Endodermal cell (in vitro differentiated cells): ENCODE measurements at regions not wholly inside any gene's neighbourhood (a gene's known extent, or its start where the extent isn't known, plus 50 kb on each side); places are given as distances from the start of the nearest gene placed in this dataset.

Experiments
- DNase-seq: peaks from one replicate; pipeline ENCODE4 v3.0.0-alpha.2; 2017
- H3K27ac ChIP-seq: 2 replicates; pipeline ENCODE4 v1.5.1; 2013; ENCODE audit warnings: mild to moderate bottlenecking, low read depth, low read length, moderate library complexity
- H3K27me3 ChIP-seq: 2 replicates; pipeline ENCODE4 v1.6.1; 2013; ENCODE audit warnings: mild to moderate bottlenecking, low read length, moderate library complexity; ENCODE audit not compliant: insufficient read depth, control insufficient read depth, poor library complexity, severe bottlenecking
- H3K36me3 ChIP-seq: 2 replicates; pipeline ENCODE4 v1.7.0; 2013; ENCODE audit warnings: mild to moderate bottlenecking, low read length, moderate library complexity; ENCODE audit not compliant: control insufficient read depth, insufficient read depth
- H3K4me1 ChIP-seq: one replicate; pipeline ENCODE4 v1.7.0; 2013; ENCODE audit warnings: low read length; ENCODE audit not compliant: control insufficient read depth, insufficient read depth
- H3K4me3 ChIP-seq: 2 replicates; pipeline ENCODE4 v1.5.1; 2013; ENCODE audit warnings: mild to moderate bottlenecking, low read length, moderate library complexity
- H3K9ac ChIP-seq: 2 replicates; pipeline ENCODE4 v1.6.1; 2013; ENCODE audit warnings: mild to moderate bottlenecking, low read length, moderate library complexity; ENCODE audit not compliant: poor library complexity, severe bottlenecking; ENCODE audit errors: extremely low read depth
- H3K9me3 ChIP-seq: 2 replicates; pipeline ENCODE4 v1.6.1; 2013; ENCODE audit warnings: mild to moderate bottlenecking, low read length, moderate library complexity; ENCODE audit not compliant: control insufficient read depth
- H3K27ac Mint-ChIP-seq: 2 replicates; pipeline ENCODE4 v1.8.0; 2020; ENCODE audit warnings: mixed read lengths
- H3K27me3 Mint-ChIP-seq: 2 replicates; pipeline ENCODE4 v1.8.0; 2021; ENCODE audit warnings: mild to moderate bottlenecking, mixed read lengths; ENCODE audit not compliant: insufficient read depth
- H3K36me3 Mint-ChIP-seq: 2 replicates; pipeline ENCODE4 v1.8.0; 2020; ENCODE audit warnings: low read depth, mixed read lengths
- H3K4me1 Mint-ChIP-seq: 2 replicates; pipeline ENCODE4 v1.8.0; 2020; ENCODE audit warnings: mixed read lengths
- H3K4me3 Mint-ChIP-seq: 2 replicates; pipeline ENCODE4 v1.8.0; 2020; ENCODE audit warnings: mild to moderate bottlenecking, moderate library complexity, mixed read lengths
- H3K9me3 Mint-ChIP-seq: 2 replicates; pipeline ENCODE4 v1.8.0; 2020; ENCODE audit warnings: mild to moderate bottlenecking, mixed read lengths
- WGBS, 2 experiments: methylation state at CpG; one replicate each; pipeline versions ENCODE4 v1.1.5 to v1.1.7; 2013; ENCODE audit warnings: missing lambda C conversion rate in 2 of 2, mixed read lengths in 1 of 2; ENCODE audit not compliant: insufficient coverage in 1 of 2, insufficient read length in 1 of 2; 5-methylcytosine and 5-hydroxymethylcytosine counted together
- TF ChIP-seq, protein P1 (sequence below): fragments of 200-600 bp; sonication (generic); conservative IDR thresholded peaks from 2 replicates; pipeline ENCODE4 v1.5.0; 2021; ENCODE audit warnings: antibody characterized with exemption, mild to moderate bottlenecking

DNA sequence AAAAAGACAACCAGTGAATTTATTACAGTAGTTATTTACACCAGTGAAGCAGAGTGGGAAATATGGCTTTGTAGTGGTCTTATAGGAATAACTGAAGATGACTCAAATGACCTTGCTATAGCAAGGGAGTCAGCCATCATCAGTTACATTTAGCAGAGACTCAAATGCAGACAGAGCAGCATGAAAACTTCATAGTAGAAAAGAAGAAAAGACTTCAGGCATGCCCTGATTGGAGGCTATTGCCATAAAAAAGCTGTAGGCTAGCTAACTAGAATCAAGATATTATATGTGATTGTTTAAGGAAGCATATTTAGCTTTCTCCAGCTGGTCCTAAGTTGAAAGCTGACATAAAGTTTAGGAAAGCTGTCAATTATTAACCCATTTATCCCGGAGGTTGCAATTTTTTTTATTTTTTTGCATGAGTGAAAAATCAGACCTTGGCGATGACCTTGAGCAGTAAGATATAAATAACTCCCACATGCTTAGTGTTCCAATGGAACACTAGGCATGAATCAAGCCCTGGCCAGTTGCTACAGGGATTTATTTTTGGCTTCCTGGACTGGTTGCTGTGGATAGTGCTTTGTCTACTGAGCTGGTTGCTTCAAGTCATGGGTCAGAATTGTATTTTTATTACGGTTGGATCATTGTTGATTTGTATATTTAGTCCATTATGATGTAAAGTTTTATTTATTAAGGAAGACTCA lies 675.6 kb upstream of the VRK2 start:
- no peak for DNase-seq
- no peak overlapping the region for H3K4me3 ChIP-seq
- Mint-ChIP-seq H3K36me3 (no peaks in the 10 kb centered on the region), H3K27ac (no peak overlapping the region), H3K4me1 (no peaks in the 10 kb centered on the region), H3K9me3 (no peaks in the 10 kb centered on the region), H3K4me3 (no peak overlapping the region), H3K27me3 (no peaks in the 10 kb centered on the region)
- H3K27me3 ChIP-seq: no peaks in the 10 kb centered on the region
- TF ChIP-seq, protein P1, sequence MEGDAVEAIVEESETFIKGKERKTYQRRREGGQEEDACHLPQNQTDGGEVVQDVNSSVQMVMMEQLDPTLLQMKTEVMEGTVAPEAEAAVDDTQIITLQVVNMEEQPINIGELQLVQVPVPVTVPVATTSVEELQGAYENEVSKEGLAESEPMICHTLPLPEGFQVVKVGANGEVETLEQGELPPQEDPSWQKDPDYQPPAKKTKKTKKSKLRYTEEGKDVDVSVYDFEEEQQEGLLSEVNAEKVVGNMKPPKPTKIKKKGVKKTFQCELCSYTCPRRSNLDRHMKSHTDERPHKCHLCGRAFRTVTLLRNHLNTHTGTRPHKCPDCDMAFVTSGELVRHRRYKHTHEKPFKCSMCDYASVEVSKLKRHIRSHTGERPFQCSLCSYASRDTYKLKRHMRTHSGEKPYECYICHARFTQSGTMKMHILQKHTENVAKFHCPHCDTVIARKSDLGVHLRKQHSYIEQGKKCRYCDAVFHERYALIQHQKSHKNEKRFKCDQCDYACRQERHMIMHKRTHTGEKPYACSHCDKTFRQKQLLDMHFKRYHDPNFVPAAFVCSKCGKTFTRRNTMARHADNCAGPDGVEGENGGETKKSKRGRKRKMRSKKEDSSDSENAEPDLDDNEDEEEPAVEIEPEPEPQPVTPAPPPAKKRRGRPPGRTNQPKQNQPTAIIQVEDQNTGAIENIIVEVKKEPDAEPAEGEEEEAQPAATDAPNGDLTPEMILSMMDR: no peak
- 93 to 100% methylated on average over 1 to 3 of the region's 3 CpGs for WGBS, 2 experiments
- H3K27ac ChIP-seq: no peak overlapping the region
- H3K4me1 ChIP-seq: no peaks in the 10 kb centered on the region
- no peaks in the 10 kb centered on the region for H3K9me3 ChIP-seq
- no peaks in the 10 kb centered on the region for H3K36me3 ChIP-seq
- H3K9ac ChIP-seq: no peak overlapping the region

DNA sequence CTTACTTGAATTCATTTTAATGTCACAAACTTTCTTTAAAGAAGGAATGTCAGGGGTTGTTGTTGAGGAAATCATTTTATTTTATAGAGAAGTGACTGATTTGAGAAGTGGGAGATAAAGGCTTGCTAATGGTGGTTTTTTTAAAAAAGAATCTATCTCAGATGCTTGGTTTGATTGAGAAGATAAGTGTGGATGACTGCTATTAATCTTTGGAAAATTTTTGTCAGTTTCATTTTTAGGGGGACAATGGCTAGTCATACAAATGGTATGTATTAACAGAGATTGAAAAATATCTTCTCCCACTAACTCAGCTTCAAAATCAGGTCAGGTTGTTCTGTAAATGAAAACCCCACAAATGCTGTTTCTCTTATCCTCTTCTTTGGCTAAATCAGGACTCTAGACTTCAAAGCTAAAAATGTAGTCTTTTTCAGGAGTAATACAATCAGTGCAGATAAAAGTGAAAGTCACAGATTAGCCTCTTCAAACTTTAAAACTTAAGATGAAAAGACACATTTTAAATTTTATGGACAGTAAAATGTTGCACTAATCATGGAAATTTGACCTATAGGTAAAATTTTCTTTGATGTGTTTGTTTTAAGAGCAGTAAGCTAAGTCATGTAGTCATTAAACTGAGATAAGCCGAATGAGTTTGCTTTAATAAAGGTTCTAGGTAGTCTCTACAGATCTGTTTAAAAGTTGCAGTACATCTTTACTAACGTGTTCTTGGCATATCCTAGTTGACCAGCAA lies 674.2 kb upstream of the VRK2 start:
- no peak for DNase-seq
- H3K4me1 Mint-ChIP-seq: no peaks in the 10 kb centered on the region
- no peaks in the 10 kb centered on the region for H3K27me3 ChIP-seq
- no peaks in the 10 kb centered on the region for H3K36me3 ChIP-seq
- H3K27ac Mint-ChIP-seq: no peak overlapping the region
- H3K36me3 Mint-ChIP-seq: no peaks in the 10 kb centered on the region
- H3K27me3 Mint-ChIP-seq: no peaks in the 10 kb centered on the region
- H3K27ac ChIP-seq: no peak overlapping the region
- no peaks in the 10 kb centered on the region for H3K9me3 Mint-ChIP-seq
- TF ChIP-seq, protein P1: no peak
- H3K4me3 Mint-ChIP-seq: no peak overlapping the region
- 90 to 92% methylated on average over 2 of the region's 2 CpGs for WGBS, 2 experiments
- H3K4me3 ChIP-seq: no peak overlapping the region
- H3K9me3 ChIP-seq: no peaks in the 10 kb centered on the region
- H3K9ac ChIP-seq: no peak overlapping the region
- H3K4me1 ChIP-seq: no peaks in the 10 kb centered on the region

DNA sequence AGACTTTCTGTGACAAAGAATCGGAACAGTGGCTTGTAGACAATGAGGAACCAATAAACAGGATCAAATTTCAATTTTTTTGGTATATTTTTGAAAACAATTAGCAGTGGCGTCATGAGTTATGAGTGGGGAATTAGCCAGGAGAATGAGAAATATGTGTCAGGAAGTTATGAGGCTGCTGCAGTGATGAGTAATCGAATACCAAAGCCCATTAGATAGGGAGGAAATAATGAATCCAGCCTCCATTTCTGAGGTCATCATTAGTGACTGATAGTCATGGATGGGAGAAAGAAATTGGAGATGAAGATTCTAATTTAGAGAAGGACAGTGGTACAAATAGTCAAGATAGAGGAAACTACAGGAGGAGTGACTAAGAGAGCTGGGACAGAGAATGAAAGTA lies 673.1 kb upstream of the VRK2 start:
- Histone ChIP-seq H3K27ac (no peak overlapping the region), H3K4me3 (no peak overlapping the region), H3K27me3 (no peaks in the 10 kb centered on the region), H3K9ac (no peak overlapping the region), H3K36me3 (no peaks in the 10 kb centered on the region), H3K4me1 (no peaks in the 10 kb centered on the region), H3K9me3 (no peaks in the 10 kb centered on the region)
- peaks cover 2% of the 10 kb centered on the region for H3K4me1 Mint-ChIP-seq
- H3K27ac Mint-ChIP-seq: no peak overlapping the region
- WGBS, 2 experiments: 92 to 93% methylated on average over 3 of the region's 3 CpGs
- no peaks in the 10 kb centered on the region for H3K27me3 Mint-ChIP-seq
- TF ChIP-seq, protein P1: no peak
- no peaks in the 10 kb centered on the region for H3K9me3 Mint-ChIP-seq
- no peaks in the 10 kb centered on the region for H3K36me3 Mint-ChIP-seq
- no peak for DNase-seq
- H3K4me3 Mint-ChIP-seq: no peak overlapping the region
